MCF 10A (cell line): ENCODE measurements at regions not wholly inside any gene's neighbourhood (a gene's known extent, or its start where the extent isn't known, plus 50 kb on each side); places are given as distances from the start of the nearest gene placed in this dataset.

Source experiments
- BruUV-seq: library from RNA; stranded (reverse); fragments of 400-500 nt; replicated peaks from 2 replicates; lab custom pipeline; 2021; lab: Mats Ljungman, UMichigan
- CTCF ChIA-PET: fragments of 300-600 bp; sonication (Branson Sonifier 250); formaldehyde crosslinking; extraction: SDS; loops from one replicate; lab custom pipeline; 2021; ENCODE audit warnings: antibody characterized with exemption, inconsistent platforms; lab: Yijun Ruan, JAX
- POLR2A ChIA-PET: fragments of 300-600, 350-650 bp; sonication (Branson Sonifier 250); formaldehyde crosslinking; extraction: SDS; loops from one replicate; lab custom pipeline; 2020; ENCODE audit warnings: antibody characterized with exemption, inconsistent platforms; lab: Yijun Ruan, JAX
- DNase-seq: peaks from one replicate; pipeline ENCODE4 v3.0.0-alpha.2; 2018; ENCODE audit not compliant: unreplicated experiment
- H3K27ac Mint-ChIP-seq: one replicate; pipeline ENCODE4 v1.8.0; 2022; ENCODE audit warnings: mild to moderate bottlenecking, low read depth, mixed read lengths; ENCODE audit not compliant: unreplicated experiment
- H3K27me3 Mint-ChIP-seq: one replicate; pipeline ENCODE4 v1.8.0; 2022; ENCODE audit warnings: mixed read lengths; ENCODE audit not compliant: insufficient read depth, unreplicated experiment
- H3K36me3 Mint-ChIP-seq: one replicate; pipeline ENCODE4 v1.8.0; 2022; ENCODE audit warnings: mild to moderate bottlenecking, moderate library complexity, mixed read lengths; ENCODE audit not compliant: insufficient read depth, unreplicated experiment
- H3K4me1 Mint-ChIP-seq: one replicate; pipeline ENCODE4 v1.8.0; 2022; ENCODE audit warnings: mixed read lengths; ENCODE audit not compliant: insufficient read depth, unreplicated experiment
- H3K4me3 Mint-ChIP-seq: one replicate; pipeline ENCODE4 v1.8.0; 2022; ENCODE audit warnings: mild to moderate bottlenecking, moderate library complexity, mixed read lengths; ENCODE audit not compliant: unreplicated experiment
- H3K9me3 Mint-ChIP-seq: one replicate; pipeline ENCODE4 v1.8.0; 2022; ENCODE audit warnings: mixed read lengths; ENCODE audit not compliant: unreplicated experiment
- intact Hi-C: fragments of 100-400 bp; cut with micrococcal nuclease; formaldehyde crosslinking; loops from 2 replicates; pipeline ENCODE4 v1.14.1; 2022
- TF ChIP-seq, protein P1 (sequence below): fragments of 200-600 bp; IDR thresholded peaks from one replicate; pipeline ENCODE4 v1.8.0; 2022; ENCODE audit warnings: antibody characterized with exemption, mild to moderate bottlenecking; ENCODE audit not compliant: unreplicated experiment

- H3K36me3 Mint-ChIP-seq = peaks cover 50% of the 10 kb centered on the region
- H3K4me3 Mint-ChIP-seq = no peak overlapping the region
- no TSS peak for BruUV-seq
- POLR2A ChIA-PET = interaction anchor here (1.6 kb wide), 1 partner anchor 12 kb away, joined by 4 read pairs; no protein-coding TSS in a partner anchor
- DNase-seq = no peak
- TF ChIP-seq, protein P1, sequence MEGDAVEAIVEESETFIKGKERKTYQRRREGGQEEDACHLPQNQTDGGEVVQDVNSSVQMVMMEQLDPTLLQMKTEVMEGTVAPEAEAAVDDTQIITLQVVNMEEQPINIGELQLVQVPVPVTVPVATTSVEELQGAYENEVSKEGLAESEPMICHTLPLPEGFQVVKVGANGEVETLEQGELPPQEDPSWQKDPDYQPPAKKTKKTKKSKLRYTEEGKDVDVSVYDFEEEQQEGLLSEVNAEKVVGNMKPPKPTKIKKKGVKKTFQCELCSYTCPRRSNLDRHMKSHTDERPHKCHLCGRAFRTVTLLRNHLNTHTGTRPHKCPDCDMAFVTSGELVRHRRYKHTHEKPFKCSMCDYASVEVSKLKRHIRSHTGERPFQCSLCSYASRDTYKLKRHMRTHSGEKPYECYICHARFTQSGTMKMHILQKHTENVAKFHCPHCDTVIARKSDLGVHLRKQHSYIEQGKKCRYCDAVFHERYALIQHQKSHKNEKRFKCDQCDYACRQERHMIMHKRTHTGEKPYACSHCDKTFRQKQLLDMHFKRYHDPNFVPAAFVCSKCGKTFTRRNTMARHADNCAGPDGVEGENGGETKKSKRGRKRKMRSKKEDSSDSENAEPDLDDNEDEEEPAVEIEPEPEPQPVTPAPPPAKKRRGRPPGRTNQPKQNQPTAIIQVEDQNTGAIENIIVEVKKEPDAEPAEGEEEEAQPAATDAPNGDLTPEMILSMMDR = no peak
- H3K9me3 Mint-ChIP-seq = peaks cover 21% of the 10 kb centered on the region
- intact Hi-C loops = loop anchor here (5.0 kb wide), 1 partner anchor 41 kb away; no protein-coding TSS in a partner anchor
- CTCF ChIA-PET = no interaction called here
- H3K4me1 Mint-ChIP-seq = peaks cover 38% of the 10 kb centered on the region
- no peak overlapping the region for H3K27ac Mint-ChIP-seq
- H3K27me3 Mint-ChIP-seq = no peaks in the 10 kb centered on the region
Observed at GRCh38 chr1:198876371-198876871, 237.6 kb downstream of the PTPRC start.

DNA sequence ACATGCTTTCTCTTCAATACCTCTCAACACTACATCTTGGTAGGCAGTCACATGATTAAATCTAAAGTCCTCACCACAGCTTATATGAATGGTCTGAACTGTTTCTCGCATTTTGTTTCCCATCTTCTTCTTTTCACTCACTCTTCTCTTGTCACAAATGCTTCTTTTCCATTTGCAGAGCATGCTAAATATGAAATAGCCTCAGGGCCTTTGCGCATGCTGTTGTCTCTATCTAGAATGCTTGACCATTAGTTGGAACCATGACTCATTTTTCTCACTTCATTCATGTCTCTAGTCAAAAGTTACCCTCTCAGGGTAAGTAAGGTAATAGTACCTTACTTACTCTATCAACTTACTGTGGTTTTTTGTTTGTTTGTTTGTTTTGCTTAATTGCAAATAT lies 239.7 kb downstream of the PTPRC start:
- BruUV-seq = no TSS peak
- Mint-ChIP-seq H3K27me3 (no peaks in the 10 kb centered on the region), H3K36me3 (peaks cover 44% of the 10 kb centered on the region), H3K4me1 (peaks cover 43% of the 10 kb centered on the region), H3K27ac (peak overlapping the region; percentile 94), H3K4me3 (no peak overlapping the region), H3K9me3 (peaks cover 18% of the 10 kb centered on the region)
- DNase-seq = peak; percentile 11
- POLR2A ChIA-PET = interaction anchor here (1.2 to 2.9 kb wide), 3 partner anchors 11 to 58 kb away, joined by 5 to 16 read pairs (median 9); no protein-coding TSS in a partner anchor
- CTCF ChIA-PET = interaction anchor here (0.7 to 1.2 kb wide), 4 partner anchors 55 to 1518 kb away, joined by 3 read pairs; no protein-coding TSS in a partner anchor
- intact Hi-C loops = loop anchor here (5.0 kb wide), 1 partner anchor 39 kb away; no protein-coding TSS in a partner anchor
- TF ChIP-seq, protein P1 = no peak

DNA sequence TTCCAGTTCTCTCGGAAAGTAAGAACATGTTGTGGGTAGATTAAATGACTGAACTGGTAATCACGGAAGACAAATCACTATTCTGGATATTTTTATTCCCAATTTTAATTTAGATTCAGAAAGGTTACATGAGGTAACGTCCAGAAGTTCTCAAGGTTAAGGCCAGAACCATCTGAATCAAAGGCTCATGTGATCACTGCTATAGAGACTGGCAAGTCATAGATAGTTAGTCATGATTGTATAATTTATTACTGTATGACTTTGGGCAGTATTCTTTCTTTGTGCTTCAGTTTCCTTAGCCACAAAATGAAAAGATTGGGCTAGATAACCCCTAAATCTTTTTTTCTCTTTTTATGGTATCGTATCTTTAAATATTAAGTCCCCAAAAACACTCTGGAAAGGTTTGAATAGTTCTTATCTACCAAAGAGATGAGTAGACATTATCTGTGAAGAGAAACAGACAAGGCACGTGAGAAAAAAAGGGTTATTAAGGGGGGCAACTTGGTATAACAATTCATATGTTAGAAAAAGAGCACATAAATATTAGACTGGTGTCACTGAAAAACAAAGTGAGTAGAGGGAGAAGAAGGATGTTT lies 241.0 kb downstream of the PTPRC start:
- BruUV-seq = no TSS peak
- no peak for DNase-seq
- Mint-ChIP-seq H3K4me1 (peaks cover 40% of the 10 kb centered on the region), H3K9me3 (peaks cover 14% of the 10 kb centered on the region), H3K4me3 (no peak overlapping the region), H3K27ac (peak overlapping the region; percentile 94), H3K27me3 (no peaks in the 10 kb centered on the region), H3K36me3 (peaks cover 40% of the 10 kb centered on the region)
- TF ChIP-seq, protein P1 = no peak
- intact Hi-C loops = loop anchor here (5.0 kb wide), 1 partner anchor 37 kb away; no protein-coding TSS in a partner anchor
- POLR2A ChIA-PET = interaction anchor here (0.6 to 2.9 kb wide), 15 partner anchors 10 to 1386 kb away, joined by 3 to 27 read pairs (median 4); no protein-coding TSS in a partner anchor
- CTCF ChIA-PET = interaction anchor here (0.6 to 1.1 kb wide), 6 partner anchors 11 to 867 kb away, joined by 3 to 5 read pairs (median 3); no protein-coding TSS in a partner anchor

DNA sequence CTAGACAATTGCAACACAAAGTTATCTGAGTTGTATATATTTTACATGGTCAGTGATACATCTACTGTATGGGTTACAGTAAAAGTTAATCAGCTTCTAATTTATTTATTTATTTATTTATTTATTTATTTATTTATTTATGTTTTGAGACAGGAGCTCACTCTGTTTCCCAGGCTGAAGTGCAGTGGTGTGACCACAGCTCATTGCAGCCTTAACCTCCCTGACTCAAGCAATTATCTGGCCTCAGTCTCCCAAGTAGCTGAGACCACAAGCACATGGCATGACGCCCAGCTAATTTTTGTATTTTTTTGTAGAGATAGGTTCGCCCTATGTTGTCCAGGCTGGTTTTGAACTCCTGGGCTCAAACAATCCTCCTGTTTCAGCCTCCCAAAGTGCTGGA lies 241.6 kb downstream of the PTPRC start:
- Mint-ChIP-seq H3K36me3 (peaks cover 34% of the 10 kb centered on the region), H3K27me3 (no peaks in the 10 kb centered on the region), H3K4me1 (peaks cover 43% of the 10 kb centered on the region), H3K4me3 (no peak overlapping the region), H3K9me3 (peaks cover 14% of the 10 kb centered on the region), H3K27ac (peak overlapping the region; percentile 94)
- intact Hi-C loops = no loop called here
- ChIA-PET CTCF (interaction anchor here (0.5 to 1.0 kb wide), 7 partner anchors 10 to 868 kb away, joined by 3 to 5 read pairs (median 3); no protein-coding TSS in a partner anchor), POLR2A (interaction anchor here (0.6 to 2.9 kb wide), 14 partner anchors 9 to 1386 kb away, joined by 3 to 27 read pairs (median 4); no protein-coding TSS in a partner anchor)
- no TSS peak for BruUV-seq
- TF ChIP-seq, protein P1 = no peak
- peak; percentile 55 for DNase-seq
